Mucosa of gallbladder (tissue), 1 donor: ENCODE measurements at regions not wholly inside any gene's neighbourhood (a gene's known extent, or its start where the extent isn't known, plus 50 kb on each side); places are given as distances from the start of the nearest gene placed in this dataset.
"Not testable (repeated sequence)": the region's sequence is repeated elsewhere in the genome, so short reads cannot be mapped to it uniquely, and the experiment has no call there.

Source experiments
- DNase-seq: peaks from one replicate; pipeline ENCODE4 v3.0.0-alpha.2; 2020; ENCODE audit warnings: low spot score
- donor health status: DM: no; HTN: no; CAD: no.

DNA sequence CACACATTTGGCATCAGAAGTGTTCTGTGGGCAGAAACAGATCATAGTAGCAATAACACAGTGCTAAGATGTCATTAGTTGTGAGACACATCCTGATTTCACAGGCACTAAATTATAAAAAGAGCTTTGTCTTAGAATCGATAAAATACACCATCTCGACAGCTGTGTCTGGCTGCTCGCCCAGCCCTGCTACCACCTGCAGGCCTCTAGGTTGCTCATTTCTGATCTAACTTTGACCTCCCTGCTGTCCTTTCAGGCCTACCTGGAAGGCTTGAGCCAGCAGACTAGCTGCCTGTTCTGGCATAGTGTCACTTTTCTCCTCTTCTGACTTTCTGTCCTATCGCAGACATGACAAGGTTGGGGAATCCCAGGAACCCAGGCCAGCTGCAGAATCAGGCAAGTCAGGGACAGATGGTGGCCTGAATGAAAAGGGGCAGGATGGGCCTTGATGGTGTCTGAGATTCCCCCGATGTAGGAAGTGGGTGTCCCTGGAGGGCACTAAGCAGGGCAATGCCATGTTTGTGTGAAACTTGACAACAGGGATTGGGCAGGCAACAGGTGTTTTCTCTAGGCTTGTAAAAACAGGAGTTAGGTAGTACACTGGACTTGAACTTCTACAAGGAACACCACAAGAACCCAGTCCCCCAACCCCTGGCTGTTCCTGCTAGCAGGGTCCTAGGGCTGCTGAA is 66.6 kb upstream of the RHOU start:
- peak; percentile 62 for DNase-seq

DNA sequence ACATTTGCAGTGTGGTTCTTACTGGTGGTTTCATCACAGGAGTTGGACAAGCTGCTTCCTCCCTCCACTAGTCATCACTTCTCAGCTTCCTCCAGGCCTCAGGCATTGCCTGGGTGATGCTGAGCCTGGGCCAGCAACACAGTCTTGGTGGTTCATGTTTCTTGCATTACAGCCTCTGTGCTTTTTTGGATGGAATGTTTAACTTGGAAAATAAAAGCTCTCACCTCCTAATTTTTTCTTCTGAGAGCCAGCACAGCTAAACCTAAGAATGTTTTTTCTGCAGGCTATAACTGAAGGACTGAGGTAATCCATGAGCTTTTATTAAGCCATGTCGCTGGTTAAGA is 66.1 kb upstream of the RHOU start:
- DNase-seq, result no peak

DNA sequence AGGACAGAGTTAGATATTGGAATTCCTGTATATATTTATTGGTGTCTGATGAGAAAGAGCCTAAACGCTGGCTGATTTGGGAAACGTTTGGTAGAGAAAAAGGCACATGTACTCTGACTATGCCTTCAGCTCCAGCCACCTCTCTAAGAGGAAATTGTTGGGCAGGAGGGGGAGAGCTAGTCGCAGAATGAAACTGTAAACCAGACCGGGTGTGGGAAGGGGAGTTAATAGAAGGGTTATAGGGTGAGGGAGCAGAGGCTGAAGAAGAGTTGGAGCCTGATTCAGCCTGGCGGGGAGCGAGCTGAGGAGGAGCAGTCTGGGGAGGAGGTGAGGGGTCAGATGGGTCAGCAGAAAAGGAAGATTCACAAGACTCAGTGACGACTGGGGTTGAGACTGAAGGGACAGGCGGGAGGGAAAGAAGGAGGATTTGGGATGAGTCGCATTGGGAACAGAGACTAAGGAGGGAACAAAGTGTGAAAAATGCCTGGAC is 54.2 kb upstream of the RHOU start:
- not testable (repeated sequence) for DNase-seq

DNA sequence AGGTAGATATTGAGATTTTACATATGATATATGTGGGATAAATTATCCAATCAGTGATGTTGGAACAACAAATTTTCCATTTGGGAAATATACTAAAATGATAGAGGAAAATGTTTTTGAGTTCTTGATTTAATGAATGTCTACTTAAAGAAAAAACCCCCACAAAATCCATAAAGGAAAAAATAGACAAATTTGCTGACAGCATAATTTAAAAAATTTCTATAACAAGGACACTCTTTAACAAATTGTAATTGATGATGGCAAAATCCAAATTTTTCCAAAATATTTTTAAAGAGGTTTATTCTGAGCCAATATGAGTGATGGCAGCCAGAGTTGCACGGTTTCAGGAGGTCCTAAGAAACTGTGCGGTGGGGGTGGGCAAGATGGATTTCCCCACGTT is 51.9 kb upstream of the RHOU start:
- no peak for DNase-seq

DNA sequence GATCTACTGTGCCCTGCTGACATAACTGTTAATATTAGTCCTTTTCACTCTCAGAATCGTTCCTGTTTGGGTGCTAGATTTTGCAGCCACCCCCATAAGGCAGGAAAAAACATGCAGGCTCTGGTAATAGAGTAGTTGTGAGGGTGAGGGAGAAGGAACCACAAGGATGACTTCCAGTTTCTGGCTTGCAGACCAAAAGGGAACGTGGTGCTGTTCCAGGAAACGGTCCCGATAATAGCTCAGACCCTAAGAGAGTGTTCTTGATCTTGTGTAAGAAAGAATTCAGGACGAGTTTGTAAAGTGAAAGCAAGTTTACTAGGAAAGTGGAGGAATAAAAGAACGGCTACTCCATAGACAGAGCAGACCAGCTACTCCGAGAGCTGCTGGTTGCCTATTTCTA is 50.7 kb upstream of the RHOU start:
- no peak for DNase-seq

DNA sequence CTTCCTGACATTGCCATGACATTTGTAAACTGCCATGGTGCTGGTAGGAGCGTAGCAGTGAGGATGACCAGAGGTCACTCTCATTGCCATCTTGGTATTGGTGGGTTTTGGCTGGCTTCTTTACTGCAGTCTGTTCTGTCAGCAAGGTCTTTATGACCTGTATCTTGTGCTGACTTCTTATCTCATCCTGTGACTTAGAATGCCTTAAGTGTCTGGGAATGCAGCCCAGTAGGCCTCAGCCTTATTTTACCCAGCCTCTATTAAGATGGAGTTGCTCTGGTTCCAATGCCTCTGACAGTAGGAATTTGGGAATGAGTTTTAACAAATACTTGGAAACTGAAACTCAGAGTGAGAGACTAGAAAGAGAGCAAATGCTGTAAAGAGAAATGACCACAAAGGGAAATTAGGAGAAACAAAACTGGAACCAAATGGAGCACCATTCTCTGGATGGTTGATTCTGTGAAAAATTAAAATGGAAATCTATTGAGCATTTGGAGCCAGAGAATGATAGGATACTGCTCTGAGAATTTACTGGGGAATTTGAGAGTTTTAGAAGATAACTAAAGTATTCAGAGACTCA is 50.1 kb upstream of the RHOU start:
- DNase-seq, result no peak
